Spleen (tissue), 7 donors: ENCODE measurements at regions not wholly inside any gene's neighbourhood (a gene's known extent, or its start where the extent isn't known, plus 50 kb on each side); places are given as distances from the start of the nearest gene placed in this dataset.

ENCODE experiments used
- POLR2A ChIP-seq, 3 donors: fragments of 450-650 bp; IDR thresholded peaks; one replicate each; pipeline ENCODE4 v1.5.1; 2017; ENCODE audit warnings: antibody characterized with exemption in 3 of 3, mild to moderate bottlenecking in 1 of 3
- POLR2AphosphoS5 ChIP-seq, 3 donors: sonication (generic); formaldehyde crosslinking; IDR thresholded peaks; one replicate each; pipeline ENCODE4 v1.5.1; 2017; ENCODE audit warnings: antibody characterized with exemption in 3 of 3
- TF ChIP-seq, protein P1 (sequence below), 11 experiments: fragments of 200-600 bp in 7 of 11; fragments of 450-650 bp in 4 of 11; sonication (generic) in 4 of 11; IDR thresholded peaks in 8 of 11; conservative IDR thresholded peaks in 3 of 11; 1 replicate in 7 of 11; 2 replicates in 4 of 11; pipeline versions ENCODE4 v1.4.0 to v1.8.0; 2016 to 2021; ENCODE audit warnings: antibody characterized with exemption in 11 of 11, inconsistent platforms in 4 of 11, mild to moderate bottlenecking in 1 of 11
- donor health status: DM: no; HTN: no; CAD: no; lungs with moderate emphysema.
- donor health status: DM: no; HTN: no; CAD: no.
- donor health status: DM: no; HTN: no; CAD: no.

DNA sequence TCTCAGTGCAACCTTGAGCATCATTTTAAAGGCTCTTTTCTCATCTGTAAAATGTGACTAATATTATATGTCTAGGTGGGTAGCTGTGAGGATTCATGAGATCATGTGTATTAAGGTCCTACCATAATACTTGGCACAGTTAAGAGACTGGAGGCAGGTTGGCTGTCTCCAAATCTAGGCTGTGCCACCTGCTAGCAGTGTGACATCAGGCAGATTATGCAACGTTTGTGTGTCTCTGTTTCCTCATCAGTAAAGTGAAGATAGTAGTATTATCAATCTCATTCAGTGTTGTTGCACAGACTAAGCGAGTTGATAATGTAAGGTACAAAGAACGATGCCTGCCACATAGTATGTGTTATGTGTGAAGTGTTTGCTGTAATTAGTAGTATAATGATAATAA is 227.4 kb downstream of the SAMD5 start:
- TF ChIP-seq, protein P1, sequence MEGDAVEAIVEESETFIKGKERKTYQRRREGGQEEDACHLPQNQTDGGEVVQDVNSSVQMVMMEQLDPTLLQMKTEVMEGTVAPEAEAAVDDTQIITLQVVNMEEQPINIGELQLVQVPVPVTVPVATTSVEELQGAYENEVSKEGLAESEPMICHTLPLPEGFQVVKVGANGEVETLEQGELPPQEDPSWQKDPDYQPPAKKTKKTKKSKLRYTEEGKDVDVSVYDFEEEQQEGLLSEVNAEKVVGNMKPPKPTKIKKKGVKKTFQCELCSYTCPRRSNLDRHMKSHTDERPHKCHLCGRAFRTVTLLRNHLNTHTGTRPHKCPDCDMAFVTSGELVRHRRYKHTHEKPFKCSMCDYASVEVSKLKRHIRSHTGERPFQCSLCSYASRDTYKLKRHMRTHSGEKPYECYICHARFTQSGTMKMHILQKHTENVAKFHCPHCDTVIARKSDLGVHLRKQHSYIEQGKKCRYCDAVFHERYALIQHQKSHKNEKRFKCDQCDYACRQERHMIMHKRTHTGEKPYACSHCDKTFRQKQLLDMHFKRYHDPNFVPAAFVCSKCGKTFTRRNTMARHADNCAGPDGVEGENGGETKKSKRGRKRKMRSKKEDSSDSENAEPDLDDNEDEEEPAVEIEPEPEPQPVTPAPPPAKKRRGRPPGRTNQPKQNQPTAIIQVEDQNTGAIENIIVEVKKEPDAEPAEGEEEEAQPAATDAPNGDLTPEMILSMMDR (IDR thresholded peaks at IDR 0.05 in 8 of 11, conservative IDR thresholded peaks at IDR 0.05 in 3 of 11): no peak
- TF ChIP-seq POLR2A (IDR thresholded peaks at IDR 0.05) (no peak), POLR2AphosphoS5 (IDR thresholded peaks at IDR 0.05) (no peak)
